Gastroesophageal sphincter (tissue), 4 donors: ENCODE measurements at regions not wholly inside any gene's neighbourhood (a gene's known extent, or its start where the extent isn't known, plus 50 kb on each side); places are given as distances from the start of the nearest gene placed in this dataset.

Experiments
- ATAC-seq: fragments of 150-250 bp; one replicate; pipeline ENCODE4 v1.9.1; 2016; ENCODE audit warnings: mild to moderate bottlenecking, moderate library complexity
- H3K27ac ChIP-seq, 4 donors: fragments of 200-600 bp; sonication (generic) in 3 of 4; 1 replicate in 3 of 4; 2 replicates in 1 of 4; pipeline ENCODE4 v1.5.1; 2016 to 2019
- H3K27me3 ChIP-seq: fragments of 200-600 bp; sonication (generic); one replicate; pipeline ENCODE4 v1.5.1; 2019
- H3K36me3 ChIP-seq, 2 donors: fragments of 200-600 bp; sonication (generic); one replicate each; pipeline ENCODE4 v1.5.1; 2019; ENCODE audit warnings: control low read depth in 1 of 2
- H3K4me1 ChIP-seq, 3 donors: fragments of 200-600 bp; sonication (generic); 1 replicate in 2 of 3; 2 replicates in 1 of 3; pipeline ENCODE4 v1.5.1; 2016 to 2019; ENCODE audit warnings: control low read depth in 2 of 3
- H3K4me3 ChIP-seq, 2 donors: fragments of 200-600 bp; sonication (generic); one replicate each; pipeline ENCODE4 v1.5.1; 2019; ENCODE audit warnings: mild to moderate bottlenecking in 1 of 2, moderate library complexity in 1 of 2
- H3K9me3 ChIP-seq, 3 donors: fragments of 200-600 bp; sonication (generic); one replicate each; pipeline ENCODE4 v1.5.1; 2017 to 2019; ENCODE audit warnings: control low read depth in 2 of 3
- EP300 ChIP-seq: sonication (generic); formaldehyde crosslinking; IDR thresholded peaks from one replicate; pipeline ENCODE4 v1.6.1; 2017; ENCODE audit warnings: antibody characterized with exemption, mild to moderate bottlenecking
- POLR2A ChIP-seq, 2 donors: fragments of 450-650 bp; IDR thresholded peaks; one replicate each; pipeline ENCODE4 v1.6.1; 2017; ENCODE audit warnings: antibody characterized with exemption in 2 of 2, mild to moderate bottlenecking in 2 of 2, moderate library complexity in 1 of 2
- POLR2AphosphoS5 ChIP-seq: sonication (generic); formaldehyde crosslinking; IDR thresholded peaks from one replicate; pipeline ENCODE4 v1.6.1; 2017; ENCODE audit warnings: antibody characterized with exemption
- WGBS, 2 donors: methylation state at CpG; one replicate each; pipeline ENCODE4 v1.1.5; 2018; ENCODE audit warnings: low coverage in 1 of 2; 5-methylcytosine and 5-hydroxymethylcytosine counted together
- TF ChIP-seq, protein P1 (sequence below), 4 experiments: fragments of 200-600 bp in 2 of 4; fragments of 450-650 bp in 2 of 4; sonication (generic) in 1 of 4; IDR thresholded peaks; one replicate each; pipeline ENCODE4 v1.5.1; 2017 to 2019; ENCODE audit warnings: antibody characterized with exemption in 4 of 4, mild to moderate bottlenecking in 2 of 4, moderate library complexity in 2 of 4

- WGBS, 2 donors, result 84 to 91% methylated on average over 6 to 7 of the region's 7 CpGs
- Histone ChIP-seq H3K27me3 (no peaks in the 10 kb centered on the region), H3K4me3 (no peak overlapping the region), H3K36me3 (no peaks in the 10 kb centered on the region), H3K9me3 (no peaks in the 10 kb centered on the region), H3K4me1 (peaks cover 0 to 4% (median 0%) of the 10 kb centered on the region in 3 donors), H3K27ac (no peak overlapping the region)
- no peak for ATAC-seq
- TF ChIP-seq POLR2A (IDR thresholded peaks at IDR 0.05) (no peak), EP300 (no peak), POLR2AphosphoS5 (no peak)
- TF ChIP-seq, protein P1, sequence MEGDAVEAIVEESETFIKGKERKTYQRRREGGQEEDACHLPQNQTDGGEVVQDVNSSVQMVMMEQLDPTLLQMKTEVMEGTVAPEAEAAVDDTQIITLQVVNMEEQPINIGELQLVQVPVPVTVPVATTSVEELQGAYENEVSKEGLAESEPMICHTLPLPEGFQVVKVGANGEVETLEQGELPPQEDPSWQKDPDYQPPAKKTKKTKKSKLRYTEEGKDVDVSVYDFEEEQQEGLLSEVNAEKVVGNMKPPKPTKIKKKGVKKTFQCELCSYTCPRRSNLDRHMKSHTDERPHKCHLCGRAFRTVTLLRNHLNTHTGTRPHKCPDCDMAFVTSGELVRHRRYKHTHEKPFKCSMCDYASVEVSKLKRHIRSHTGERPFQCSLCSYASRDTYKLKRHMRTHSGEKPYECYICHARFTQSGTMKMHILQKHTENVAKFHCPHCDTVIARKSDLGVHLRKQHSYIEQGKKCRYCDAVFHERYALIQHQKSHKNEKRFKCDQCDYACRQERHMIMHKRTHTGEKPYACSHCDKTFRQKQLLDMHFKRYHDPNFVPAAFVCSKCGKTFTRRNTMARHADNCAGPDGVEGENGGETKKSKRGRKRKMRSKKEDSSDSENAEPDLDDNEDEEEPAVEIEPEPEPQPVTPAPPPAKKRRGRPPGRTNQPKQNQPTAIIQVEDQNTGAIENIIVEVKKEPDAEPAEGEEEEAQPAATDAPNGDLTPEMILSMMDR (IDR thresholded peaks at IDR 0.05), result no peak
Measured at GRCh38 chr3:25324954-25325655, 103.0 kb upstream of the RARB start.

DNA sequence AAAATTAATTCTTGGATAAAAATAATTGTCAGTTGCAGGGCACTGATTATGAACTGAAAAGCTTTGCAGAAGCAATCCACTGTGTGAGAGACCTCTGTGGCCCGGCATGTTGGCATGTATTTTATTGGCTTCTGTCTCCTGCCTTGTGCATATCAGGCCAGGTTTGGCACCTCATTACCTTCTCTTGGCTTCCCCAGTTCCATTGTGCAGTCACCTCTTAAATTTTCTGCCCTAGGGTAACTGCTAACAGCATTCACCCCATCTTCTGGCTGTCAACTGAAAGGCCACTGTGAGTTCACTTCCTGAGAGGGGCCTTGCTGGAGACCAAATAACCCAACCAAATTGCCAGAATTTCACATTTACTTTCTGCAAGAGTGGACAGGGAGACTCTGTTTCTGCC lies 92.7 kb upstream of the RARB start:
- Histone ChIP-seq H3K9me3 (no peaks in the 10 kb centered on the region), H3K27me3 (no peaks in the 10 kb centered on the region), H3K4me3 (no peak overlapping the region), H3K27ac (no peak overlapping the region), H3K4me1 (no peaks in the 10 kb centered on the region), H3K36me3 (no peaks in the 10 kb centered on the region)
- ATAC-seq, result no peak
- TF ChIP-seq POLR2AphosphoS5, result no peak
- TF ChIP-seq, protein P1 (IDR thresholded peaks at IDR 0.05), result no peak
- TF ChIP-seq EP300, result no peak
- no peak for TF ChIP-seq POLR2A (IDR thresholded peaks at IDR 0.05)
- WGBS, 2 donors, result 100% methylated on average over 1 of the region's 1 CpG; no CpG with 5 or more reads in 1 of the 2 donors

GRCh38 chr3:25338158-25338725 lies 89.8 kb upstream of the RARB start:
- WGBS, 2 donors, result 80 to 100% methylated on average over 1 of the region's 1 CpG
- no peaks in the 10 kb centered on the region for H3K4me1 ChIP-seq
- no peaks in the 10 kb centered on the region for H3K9me3 ChIP-seq
- H3K36me3 ChIP-seq, result no peaks in the 10 kb centered on the region
- H3K27ac ChIP-seq, result no peak overlapping the region
- no peak for ATAC-seq
- no peak for TF ChIP-seq POLR2AphosphoS5
- no peak overlapping the region for H3K4me3 ChIP-seq
- no peaks in the 10 kb centered on the region for H3K27me3 ChIP-seq

GRCh38 chr3:25339225-25339624 lies 88.8 kb upstream of the RARB start:
- no peaks in the 10 kb centered on the region for H3K9me3 ChIP-seq
- H3K4me1 ChIP-seq, result no peaks in the 10 kb centered on the region
- TF ChIP-seq, protein P1 (IDR thresholded peaks at IDR 0.05), result no peak
- TF ChIP-seq POLR2A (IDR thresholded peaks at IDR 0.05) (no peak), POLR2AphosphoS5 (no peak), EP300 (no peak)
- no peaks in the 10 kb centered on the region for H3K36me3 ChIP-seq
- no peak overlapping the region for H3K27ac ChIP-seq
- no peaks in the 10 kb centered on the region for H3K27me3 ChIP-seq
- WGBS, 2 donors, result 78 to 81% methylated on average over 9 of the region's 9 CpGs
- no peak overlapping the region for H3K4me3 ChIP-seq
- ATAC-seq, result no peak

GRCh38 chr3:25344670-25345069 lies 83.4 kb upstream of the RARB start:
- 43 to 63% methylated on average over 1 of the region's 1 CpG for WGBS, 2 donors
- no peak overlapping the region for H3K27ac ChIP-seq
- H3K27me3 ChIP-seq, result no peaks in the 10 kb centered on the region
- no peaks in the 10 kb centered on the region for H3K9me3 ChIP-seq
- no peaks in the 10 kb centered on the region for H3K36me3 ChIP-seq
- ATAC-seq, result no peak
- no peak overlapping the region for H3K4me3 ChIP-seq
- no peaks in the 10 kb centered on the region for H3K4me1 ChIP-seq
- TF ChIP-seq POLR2A (IDR thresholded peaks at IDR 0.05), result no peak
- TF ChIP-seq, protein P1 (IDR thresholded peaks at IDR 0.05), result no peak
- TF ChIP-seq EP300, result no peak
- TF ChIP-seq POLR2AphosphoS5, result no peak
